Nephron progenitor cell (in vitro differentiated cells): ENCODE measurements at regions not wholly inside any gene's neighbourhood (a gene's known extent, or its start where the extent isn't known, plus 50 kb on each side); places are given as distances from the start of the nearest gene placed in this dataset.

Source experiments
- DNase-seq: peaks from one replicate; pipeline ENCODE4 v3.0.0; 2021
- H3K27ac Mint-ChIP-seq: 2 replicates; pipeline ENCODE4 v1.8.0; 2021; ENCODE audit warnings: mild to moderate bottlenecking, moderate library complexity, mixed read lengths
- H3K27me3 Mint-ChIP-seq: 2 replicates; pipeline ENCODE4 v1.8.0; 2021; ENCODE audit warnings: mild to moderate bottlenecking, low read depth, mixed read lengths; ENCODE audit not compliant: poor library complexity
- H3K36me3 Mint-ChIP-seq: 2 replicates; pipeline ENCODE4 v1.8.0; 2021; ENCODE audit warnings: low read depth, mixed read lengths
- H3K4me1 Mint-ChIP-seq: 2 replicates; pipeline ENCODE4 v1.8.0; 2021; ENCODE audit warnings: mixed read lengths
- H3K4me3 Mint-ChIP-seq: 2 replicates; pipeline ENCODE4 v1.8.0; 2021; ENCODE audit warnings: mild to moderate bottlenecking, moderate library complexity, mixed read lengths
- H3K9me3 Mint-ChIP-seq: 2 replicates; pipeline ENCODE4 v1.8.0; 2021; ENCODE audit warnings: mild to moderate bottlenecking, moderate library complexity, mixed read lengths
- CTCF ChIP-seq: fragments of 200-600 bp; sonication (generic); IDR thresholded peaks from 2 replicates; pipeline ENCODE4 v1.5.0; 2021; ENCODE audit warnings: antibody characterized with exemption

DNA sequence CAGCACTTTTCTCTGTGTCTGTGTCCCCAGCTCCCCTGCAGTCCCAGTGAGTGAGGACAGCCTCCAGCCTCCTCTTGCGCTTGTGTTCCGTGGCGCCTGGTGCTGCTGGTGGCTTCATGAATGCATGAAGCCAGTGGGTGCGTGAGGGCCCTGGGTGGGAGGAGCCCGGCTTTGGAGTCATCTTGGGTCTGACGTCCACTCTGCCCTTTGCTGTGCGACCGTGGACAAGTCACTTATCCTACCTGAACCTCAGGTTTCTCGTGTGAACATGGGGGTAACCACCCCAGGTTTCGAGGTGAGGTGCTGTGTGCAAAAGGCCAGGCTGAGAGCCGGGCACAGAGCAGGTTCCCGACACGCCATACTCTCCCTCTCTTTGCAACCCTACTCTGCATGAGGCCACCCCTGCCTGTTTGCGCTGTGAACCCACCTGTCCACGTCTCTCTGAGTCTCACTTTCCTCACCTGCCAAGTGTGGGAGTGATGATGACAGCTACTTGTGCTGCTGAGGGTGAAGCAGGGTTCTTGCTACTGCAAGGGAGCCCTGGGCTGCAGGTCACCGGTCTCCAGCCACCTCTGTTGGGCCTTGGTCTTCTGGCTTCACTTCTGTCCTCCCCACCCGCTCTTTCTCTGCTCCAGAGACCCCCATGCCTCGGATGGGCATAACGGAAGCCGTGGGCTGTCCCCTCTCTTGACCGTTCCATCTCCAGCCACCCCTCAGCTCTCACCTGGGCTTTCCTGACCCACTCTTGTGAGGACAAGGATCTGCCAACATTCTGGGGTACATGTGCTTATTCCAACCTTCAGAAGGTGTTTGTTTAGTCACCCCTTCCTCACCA, 537.6 kb downstream of the TBC1D22A start:
- TF ChIP-seq CTCF: no peak
- Mint-ChIP-seq H3K27me3 (no peaks in the 10 kb centered on the region), H3K9me3 (peaks cover 58% of the 10 kb centered on the region), H3K27ac (no peak overlapping the region), H3K36me3 (peaks cover 8% of the 10 kb centered on the region), H3K4me1 (no peaks in the 10 kb centered on the region), H3K4me3 (no peak overlapping the region)
- DNase-seq: no peak

GRCh38 chr22:47299211-47299862, 536.9 kb downstream of the TBC1D22A start:
- no peak overlapping the region for H3K4me3 Mint-ChIP-seq
- TF ChIP-seq CTCF: no peak
- DNase-seq: no peak

DNA sequence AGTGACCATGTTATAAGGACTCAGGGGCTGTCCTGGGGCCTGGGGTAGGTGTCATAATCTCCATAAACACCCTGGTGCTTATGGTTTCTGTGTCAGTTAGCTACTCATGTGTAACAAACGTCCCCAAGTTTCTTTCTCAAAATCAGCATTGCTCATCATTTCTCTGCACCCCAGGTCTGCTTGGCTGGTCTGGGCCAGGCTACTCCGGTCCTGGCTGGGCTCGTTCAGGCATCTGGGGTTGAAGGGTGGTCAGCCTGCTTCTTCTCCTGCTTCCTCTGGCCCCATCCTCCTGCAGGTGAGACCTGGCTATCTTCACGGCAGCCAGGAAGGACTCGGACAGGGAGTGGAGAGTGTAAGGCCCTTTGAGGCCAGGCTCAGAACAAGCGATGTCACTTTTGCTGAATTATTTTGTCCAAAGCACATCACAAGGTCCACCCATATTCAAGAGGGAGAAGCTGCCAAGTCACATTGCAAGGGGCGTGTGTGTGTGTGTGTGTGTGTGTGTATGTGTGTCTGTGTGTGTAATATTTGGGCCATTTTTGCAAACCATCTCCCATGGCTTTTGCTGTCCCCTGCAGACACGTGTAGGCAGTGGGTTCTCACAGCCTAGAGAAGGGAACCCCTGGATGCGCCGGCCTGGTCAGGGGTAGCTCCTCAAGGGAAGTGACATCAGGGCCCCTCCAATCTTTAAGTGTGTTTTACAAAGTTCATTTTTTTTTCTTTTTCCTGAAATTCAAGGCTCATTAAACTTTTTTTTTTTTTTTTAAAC, 535.8 kb downstream of the TBC1D22A start:
- H3K4me1 Mint-ChIP-seq: no peaks in the 10 kb centered on the region
- H3K36me3 Mint-ChIP-seq: peaks cover 8% of the 10 kb centered on the region
- H3K9me3 Mint-ChIP-seq: peaks cover 72% of the 10 kb centered on the region
- H3K27ac Mint-ChIP-seq: no peak overlapping the region
- no peak for TF ChIP-seq CTCF
- no peaks in the 10 kb centered on the region for H3K27me3 Mint-ChIP-seq
- DNase-seq: no peak
- no peak overlapping the region for H3K4me3 Mint-ChIP-seq

More at GRCh38 chr22:47299211-47299862, 536.9 kb downstream of the TBC1D22A start:
- Mint-ChIP-seq H3K27me3 (no peaks in the 10 kb centered on the region), H3K9me3 (peaks cover 60% of the 10 kb centered on the region), H3K4me1 (no peaks in the 10 kb centered on the region), H3K36me3 (peaks cover 8% of the 10 kb centered on the region), H3K27ac (no peak overlapping the region)

- Mint-ChIP-seq H3K4me1 (no peaks in the 10 kb centered on the region), H3K4me3 (no peak overlapping the region), H3K27ac (no peak overlapping the region), H3K27me3 (peaks cover 3% of the 10 kb centered on the region), H3K36me3 (peaks cover 8% of the 10 kb centered on the region), H3K9me3 (peaks cover 78% of the 10 kb centered on the region)
- no peak for TF ChIP-seq CTCF
- no peak for DNase-seq
These were observed 535.0 kb downstream of the TBC1D22A start for GRCh38 chr22:47297261-47298016.

GRCh38 chr22:47296405-47297260, 534.2 kb downstream of the TBC1D22A start:
- DNase-seq: no peak
- Mint-ChIP-seq H3K27me3 (peaks cover 3% of the 10 kb centered on the region), H3K27ac (no peak overlapping the region), H3K4me1 (no peaks in the 10 kb centered on the region), H3K36me3 (peaks cover 8% of the 10 kb centered on the region), H3K9me3 (peaks cover 85% of the 10 kb centered on the region), H3K4me3 (no peak overlapping the region)
- TF ChIP-seq CTCF: no peak
